PC-9 (cell line): ENCODE measurements at regions not wholly inside any gene's neighbourhood (a gene's known extent, or its start where the extent isn't known, plus 50 kb on each side); places are given as distances from the start of the nearest gene placed in this dataset.

Source experiments
- EZH2 ChIP-seq: fragments of 200-600 bp; sonication (generic); IDR thresholded peaks from 2 replicates; pipeline ENCODE4 v1.8.0; 2017; ENCODE audit warnings: antibody characterized with exemption, low read depth
- TF ChIP-seq, protein P1 (sequence below): fragments of 200-600 bp; sonication (generic); conservative IDR thresholded peaks from 2 replicates; pipeline ENCODE4 v1.6.1; 2017; ENCODE audit warnings: mixed run types, antibody characterized with exemption, mild to moderate bottlenecking, moderate library complexity

DNA sequence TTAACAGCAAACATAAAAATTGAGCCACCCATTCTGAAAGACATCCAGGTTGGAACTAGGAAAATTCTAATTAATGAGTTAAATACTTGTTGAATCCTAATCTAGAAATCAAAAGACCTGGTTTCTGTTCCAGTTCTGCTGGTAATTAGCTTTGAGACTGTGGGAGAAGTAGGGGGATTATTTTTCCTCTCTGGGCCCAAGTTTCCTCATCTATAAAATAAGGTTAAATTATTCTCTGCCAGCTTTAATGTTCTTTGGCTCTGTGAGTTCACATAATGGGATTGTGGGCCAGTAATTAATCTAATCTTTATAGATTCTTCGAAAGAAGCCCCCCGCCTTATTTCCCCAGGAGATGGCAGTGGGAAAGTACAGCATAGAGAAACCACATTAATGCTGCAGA is 104.6 kb downstream of the ENC1 start:
- TF ChIP-seq, protein P1, sequence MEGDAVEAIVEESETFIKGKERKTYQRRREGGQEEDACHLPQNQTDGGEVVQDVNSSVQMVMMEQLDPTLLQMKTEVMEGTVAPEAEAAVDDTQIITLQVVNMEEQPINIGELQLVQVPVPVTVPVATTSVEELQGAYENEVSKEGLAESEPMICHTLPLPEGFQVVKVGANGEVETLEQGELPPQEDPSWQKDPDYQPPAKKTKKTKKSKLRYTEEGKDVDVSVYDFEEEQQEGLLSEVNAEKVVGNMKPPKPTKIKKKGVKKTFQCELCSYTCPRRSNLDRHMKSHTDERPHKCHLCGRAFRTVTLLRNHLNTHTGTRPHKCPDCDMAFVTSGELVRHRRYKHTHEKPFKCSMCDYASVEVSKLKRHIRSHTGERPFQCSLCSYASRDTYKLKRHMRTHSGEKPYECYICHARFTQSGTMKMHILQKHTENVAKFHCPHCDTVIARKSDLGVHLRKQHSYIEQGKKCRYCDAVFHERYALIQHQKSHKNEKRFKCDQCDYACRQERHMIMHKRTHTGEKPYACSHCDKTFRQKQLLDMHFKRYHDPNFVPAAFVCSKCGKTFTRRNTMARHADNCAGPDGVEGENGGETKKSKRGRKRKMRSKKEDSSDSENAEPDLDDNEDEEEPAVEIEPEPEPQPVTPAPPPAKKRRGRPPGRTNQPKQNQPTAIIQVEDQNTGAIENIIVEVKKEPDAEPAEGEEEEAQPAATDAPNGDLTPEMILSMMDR = no peak
- no peak for TF ChIP-seq EZH2
